Caco-2 (cell line): ENCODE measurements at regions not wholly inside any gene's neighbourhood (a gene's known extent, or its start where the extent isn't known, plus 50 kb on each side); places are given as distances from the start of the nearest gene placed in this dataset.
A peak's percentile ranks its signal among the peaks of the same experiment; 100 is the strongest.

ENCODE experiments used
- BruUV-seq: library from RNA; stranded (reverse); fragments of 400-500 nt; replicated peaks from 2 replicates; lab custom pipeline; 2021; lab: Mats Ljungman, UMichigan
- CTCF ChIA-PET: fragments of 300-600 bp; sonication (Branson Sonifier 250); formaldehyde crosslinking; loops from one replicate; lab custom pipeline; 2022; ENCODE audit warnings: antibody characterized with exemption; lab: Charles Lee
- POLR2A ChIA-PET: fragments of 300-600 bp; sonication (Branson Sonifier 250); formaldehyde crosslinking; loops from one replicate; lab custom pipeline; 2022; ENCODE audit warnings: antibody characterized with exemption; lab: Charles Lee
- DNase-seq, 2 experiments: peaks; one replicate each; pipeline versions ENCODE4 v3.0.0 to v3.0.0-alpha.2; 2020 to 2022
- H3K27me3 ChIP-seq: replicated peaks from 2 replicates; pipeline ENCODE4 v1.6.0; 2011; ENCODE audit warnings: low read length; ENCODE audit not compliant: control insufficient read depth, insufficient read depth
- H3K36me3 ChIP-seq: 2 replicates; pipeline ENCODE4 v1.5.1; 2011; ENCODE audit warnings: low read length; ENCODE audit not compliant: control insufficient read depth, insufficient read depth
- H3K4me1 ChIP-seq: fragments of 250-450 bp; sonication (Bioruptor Pico); 2 replicates; pipeline ENCODE4 v1.5.1; 2020; ENCODE audit warnings: mild to moderate bottlenecking
- H3K4me3 ChIP-seq: 2 replicates; pipeline ENCODE4 v1.5.1; 2011; ENCODE audit warnings: low read depth, mild to moderate bottlenecking, control low read depth, low read length
- H3K9me3 ChIP-seq: fragments of 250-450 bp; sonication (Bioruptor Pico); 2 replicates; pipeline ENCODE4 v1.5.1; 2020; ENCODE audit warnings: mild to moderate bottlenecking, moderate library complexity
- H3K27ac Mint-ChIP-seq: one replicate; pipeline ENCODE4 v1.8.0; 2022; ENCODE audit warnings: mixed read lengths; ENCODE audit not compliant: unreplicated experiment
- H3K27me3 Mint-ChIP-seq: one replicate; pipeline ENCODE4 v1.8.0; 2022; ENCODE audit warnings: mixed read lengths; ENCODE audit not compliant: insufficient read depth, unreplicated experiment
- H3K36me3 Mint-ChIP-seq: one replicate; pipeline ENCODE4 v1.8.0; 2022; ENCODE audit warnings: mild to moderate bottlenecking, mixed read lengths; ENCODE audit not compliant: insufficient read depth, unreplicated experiment
- H3K4me1 Mint-ChIP-seq: one replicate; pipeline ENCODE4 v1.8.0; 2022; ENCODE audit warnings: low read depth, mixed read lengths; ENCODE audit not compliant: unreplicated experiment
- H3K4me3 Mint-ChIP-seq: one replicate; pipeline ENCODE4 v1.8.0; 2022; ENCODE audit warnings: mild to moderate bottlenecking, moderate library complexity, mixed read lengths; ENCODE audit not compliant: unreplicated experiment
- H3K9me3 Mint-ChIP-seq: one replicate; pipeline ENCODE4 v1.8.0; 2022; ENCODE audit warnings: mixed read lengths; ENCODE audit not compliant: unreplicated experiment
- intact Hi-C: fragments of 100-400 bp; cut with micrococcal nuclease; formaldehyde crosslinking; loops from one replicate; pipeline ENCODE4 v1.10.0; 2022; ENCODE audit not compliant: unreplicated experiment
- TF ChIP-seq, protein P1 (sequence below), 2 experiments: fragments of 200-600 bp in 1 of 2; IDR thresholded peaks; 1 replicate in 1 of 2; 2 replicates in 1 of 2; pipeline versions ENCODE4 v1.5.1 to v1.8.0; 2011 to 2022; ENCODE audit warnings: antibody characterized with exemption in 1 of 2, control low read depth in 1 of 2, inconsistent platforms in 1 of 2, low read depth in 1 of 2, low read length in 1 of 2, mild to moderate bottlenecking in 1 of 2, moderate library complexity in 1 of 2; ENCODE audit not compliant: insufficient read depth in 1 of 2, severe bottlenecking in 1 of 2, unreplicated experiment in 1 of 2

- Mint-ChIP-seq H3K27ac (no peak overlapping the region), H3K4me3 (no peak overlapping the region)
Observed at GRCh38 chr3:10702961-10703740, 112.9 kb upstream of the SLC6A11 start.

GRCh38 chr3:10703875-10704274, 112.2 kb upstream of the SLC6A11 start:
- CTCF ChIA-PET = no interaction called here
- TF ChIP-seq, protein P1, sequence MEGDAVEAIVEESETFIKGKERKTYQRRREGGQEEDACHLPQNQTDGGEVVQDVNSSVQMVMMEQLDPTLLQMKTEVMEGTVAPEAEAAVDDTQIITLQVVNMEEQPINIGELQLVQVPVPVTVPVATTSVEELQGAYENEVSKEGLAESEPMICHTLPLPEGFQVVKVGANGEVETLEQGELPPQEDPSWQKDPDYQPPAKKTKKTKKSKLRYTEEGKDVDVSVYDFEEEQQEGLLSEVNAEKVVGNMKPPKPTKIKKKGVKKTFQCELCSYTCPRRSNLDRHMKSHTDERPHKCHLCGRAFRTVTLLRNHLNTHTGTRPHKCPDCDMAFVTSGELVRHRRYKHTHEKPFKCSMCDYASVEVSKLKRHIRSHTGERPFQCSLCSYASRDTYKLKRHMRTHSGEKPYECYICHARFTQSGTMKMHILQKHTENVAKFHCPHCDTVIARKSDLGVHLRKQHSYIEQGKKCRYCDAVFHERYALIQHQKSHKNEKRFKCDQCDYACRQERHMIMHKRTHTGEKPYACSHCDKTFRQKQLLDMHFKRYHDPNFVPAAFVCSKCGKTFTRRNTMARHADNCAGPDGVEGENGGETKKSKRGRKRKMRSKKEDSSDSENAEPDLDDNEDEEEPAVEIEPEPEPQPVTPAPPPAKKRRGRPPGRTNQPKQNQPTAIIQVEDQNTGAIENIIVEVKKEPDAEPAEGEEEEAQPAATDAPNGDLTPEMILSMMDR (IDR thresholded peaks at IDR 0.05; ENCODE audit: insufficient read depth in 1 of 2, low read depth in 1 of 2, low read length in 1 of 2, severe bottlenecking in 1 of 2, unreplicated experiment in 1 of 2) = peak in 1 of 2 experiments; percentile 17
- no peak overlapping the region for H3K4me3 Mint-ChIP-seq
- POLR2A ChIA-PET = no interaction called here
- no TSS peak for BruUV-seq
- Histone ChIP-seq H3K36me3 (no peaks in the 10 kb centered on the region), H3K4me3 (no peak overlapping the region), H3K4me1 (no peaks in the 10 kb centered on the region), H3K27me3 (no peaks in the 10 kb centered on the region), H3K9me3 (no peaks in the 10 kb centered on the region)
- DNase-seq = peak in 1 of 2 experiments; percentile 5
- intact Hi-C loops = no loop called here
- no peaks in the 10 kb centered on the region for H3K4me1 Mint-ChIP-seq
- no peaks in the 10 kb centered on the region for H3K36me3 Mint-ChIP-seq
- H3K9me3 Mint-ChIP-seq = no peaks in the 10 kb centered on the region
- peaks cover 18% of the 10 kb centered on the region for H3K27me3 Mint-ChIP-seq
- no peak overlapping the region for H3K27ac Mint-ChIP-seq

More at GRCh38 chr3:10702961-10703740, 112.9 kb upstream of the SLC6A11 start:
- H3K9me3 ChIP-seq = no peaks in the 10 kb centered on the region
- no TSS peak for BruUV-seq
- DNase-seq = peak in 1 of 2 experiments; percentile 7
- H3K36me3 ChIP-seq = no peaks in the 10 kb centered on the region
- ChIA-PET POLR2A (no interaction called here), CTCF (no interaction called here)
- no peaks in the 10 kb centered on the region for H3K9me3 Mint-ChIP-seq
- no peaks in the 10 kb centered on the region for H3K4me1 Mint-ChIP-seq
- H3K36me3 Mint-ChIP-seq = no peaks in the 10 kb centered on the region
- peaks cover 16% of the 10 kb centered on the region for H3K27me3 Mint-ChIP-seq
- TF ChIP-seq, protein P1 (IDR thresholded peaks at IDR 0.05; ENCODE audit: insufficient read depth in 1 of 2, low read depth in 1 of 2, low read length in 1 of 2, severe bottlenecking in 1 of 2, unreplicated experiment in 1 of 2) = no peak
- no peaks in the 10 kb centered on the region for H3K27me3 ChIP-seq
- intact Hi-C loops = no loop called here
- H3K4me3 ChIP-seq = no peak overlapping the region
- no peaks in the 10 kb centered on the region for H3K4me1 ChIP-seq

DNA sequence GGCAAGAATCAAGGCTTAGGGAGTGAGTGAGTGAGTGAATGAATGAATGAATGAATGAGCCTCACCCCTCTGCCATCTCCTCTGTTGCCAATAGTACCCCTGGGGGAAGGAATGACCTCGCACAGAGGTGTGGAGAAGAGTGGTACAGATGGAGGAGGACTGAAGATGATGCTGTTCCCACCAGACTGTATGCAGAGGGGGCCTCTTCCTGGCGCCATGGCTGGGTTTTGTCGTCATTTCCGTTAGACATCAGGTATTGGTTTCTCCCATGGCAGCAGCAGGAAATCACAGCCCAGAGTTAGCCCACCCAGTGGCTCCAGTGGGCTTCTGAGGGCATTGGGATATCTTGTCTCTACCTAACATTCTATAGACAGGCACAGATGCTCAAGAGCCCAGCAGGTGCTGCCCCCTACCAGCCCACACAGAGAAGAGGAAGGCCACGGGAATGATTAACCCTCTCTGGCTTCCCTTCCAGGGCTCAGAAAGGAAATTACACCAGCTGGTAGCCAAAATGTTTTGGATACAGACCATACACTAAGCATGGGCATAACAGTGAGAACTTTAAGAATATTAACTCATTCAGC, 109.8 kb upstream of the SLC6A11 start:
- BruUV-seq = no TSS peak
- ChIA-PET CTCF (no interaction called here), POLR2A (no interaction called here)
- Histone ChIP-seq H3K27me3 (no peaks in the 10 kb centered on the region), H3K9me3 (no peaks in the 10 kb centered on the region), H3K4me1 (no peaks in the 10 kb centered on the region), H3K4me3 (no peak overlapping the region), H3K36me3 (no peaks in the 10 kb centered on the region)
- Mint-ChIP-seq H3K4me3 (no peak overlapping the region), H3K27me3 (peaks cover 36% of the 10 kb centered on the region), H3K4me1 (no peaks in the 10 kb centered on the region), H3K27ac (no peak overlapping the region), H3K36me3 (no peaks in the 10 kb centered on the region), H3K9me3 (no peaks in the 10 kb centered on the region)
- DNase-seq = no peak
- TF ChIP-seq, protein P1 (IDR thresholded peaks at IDR 0.05; ENCODE audit: insufficient read depth in 1 of 2, low read depth in 1 of 2, low read length in 1 of 2, severe bottlenecking in 1 of 2, unreplicated experiment in 1 of 2) = no peak
- intact Hi-C loops = no loop called here
